ENCODE measurements at regions not wholly inside any gene's neighbourhood (a gene's known extent, or its start where the extent isn't known, plus 50 kb on each side); places are given as distances from the start of the nearest gene placed in this dataset.

- peaks cover 0 to 3% of the 10 kb centered on the region in 2 donors for H3K9me3 Mint-ChIP-seq
- ATAC-seq (replicated peaks in 1 of 2) = no peak
- peaks cover 7% of the 10 kb centered on the region for H3K27me3 Mint-ChIP-seq (ENCODE audit: low read depth)
- DNase-seq = no peak
- no peak overlapping the region for H3K4me3 Mint-ChIP-seq
- no peaks in the 10 kb centered on the region for H3K4me1 Mint-ChIP-seq (ENCODE audit: low read depth)
- no peak overlapping the region for H3K27ac Mint-ChIP-seq
- H3K36me3 Mint-ChIP-seq (ENCODE audit: insufficient read depth in 2 of 2) = no peaks in the 10 kb centered on the region
These were observed 322.6 kb upstream of the NECTIN3 start for GRCh38 chr3:110749006-110749405.

- no peak overlapping the region for H3K27ac Mint-ChIP-seq
- H3K36me3 Mint-ChIP-seq (ENCODE audit: insufficient read depth in 2 of 2) = no peaks in the 10 kb centered on the region
- H3K27me3 Mint-ChIP-seq (ENCODE audit: low read depth) = peaks cover 7% of the 10 kb centered on the region
- peaks cover 0 to 3% of the 10 kb centered on the region in 2 donors for H3K9me3 Mint-ChIP-seq
- ATAC-seq (replicated peaks in 1 of 2) (no peak), DNase-seq (no peak)
- no peaks in the 10 kb centered on the region for H3K4me1 Mint-ChIP-seq (ENCODE audit: low read depth)
- H3K4me3 Mint-ChIP-seq = no peak overlapping the region
These were observed 321.4 kb upstream of the NECTIN3 start for GRCh38 chr3:110750201-110750600.

- Mint-ChIP-seq H3K36me3 (ENCODE audit: insufficient read depth in 2 of 2) (no peaks in the 10 kb centered on the region), H3K27ac (no peak overlapping the region), H3K9me3 (no peaks in the 10 kb centered on the region), H3K4me1 (ENCODE audit: low read depth) (no peaks in the 10 kb centered on the region), H3K27me3 (ENCODE audit: low read depth) (peaks cover 7% of the 10 kb centered on the region), H3K4me3 (no peak overlapping the region)
- DNase-seq = no peak
- ATAC-seq (replicated peaks in 1 of 2) = no peak
These were observed 319.3 kb upstream of the NECTIN3 start for GRCh38 chr3:110752307-110752706.

DNA sequence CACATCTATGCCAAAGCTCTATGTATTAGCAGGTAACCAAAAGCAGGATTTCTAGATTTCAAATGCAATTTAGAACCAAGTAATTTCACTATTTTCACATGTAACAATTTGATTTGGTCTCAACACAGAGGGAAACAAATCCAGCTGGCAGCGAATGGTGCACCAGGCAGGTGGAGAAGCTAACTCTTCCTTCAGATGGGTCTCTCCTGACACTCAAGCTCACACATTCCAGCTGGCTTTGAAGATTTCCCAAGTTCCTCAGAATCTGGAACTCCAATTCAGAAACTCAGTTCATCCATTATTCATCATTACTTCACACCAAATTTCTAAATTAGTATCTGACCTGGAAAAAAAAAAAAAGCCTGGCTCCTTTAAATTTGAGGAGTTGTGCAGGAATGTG, 318.1 kb upstream of the NECTIN3 start:
- Mint-ChIP-seq H3K9me3 (no peaks in the 10 kb centered on the region), H3K27me3 (ENCODE audit: low read depth) (peaks cover 7% of the 10 kb centered on the region), H3K27ac (no peak overlapping the region), H3K36me3 (ENCODE audit: insufficient read depth in 2 of 2) (no peaks in the 10 kb centered on the region), H3K4me1 (ENCODE audit: low read depth) (no peaks in the 10 kb centered on the region), H3K4me3 (no peak overlapping the region)
- ATAC-seq (replicated peaks in 1 of 2) = no peak
- no peak for DNase-seq

GRCh38 chr3:110754212-110754916, 317.3 kb upstream of the NECTIN3 start:
- H3K27me3 Mint-ChIP-seq (ENCODE audit: low read depth) = peaks cover 7% of the 10 kb centered on the region

GRCh38 chr3:110755345-110755744, 316.3 kb upstream of the NECTIN3 start:
- Mint-ChIP-seq H3K4me1 (ENCODE audit: low read depth) (no peaks in the 10 kb centered on the region), H3K27ac (no peak overlapping the region), H3K9me3 (peaks cover 0 to 1% of the 10 kb centered on the region in 2 donors), H3K36me3 (ENCODE audit: insufficient read depth in 2 of 2) (no peaks in the 10 kb centered on the region), H3K27me3 (ENCODE audit: low read depth) (peaks cover 7% of the 10 kb centered on the region), H3K4me3 (no peak overlapping the region)
- ATAC-seq (replicated peaks in 1 of 2) (no peak), DNase-seq (no peak)

More at GRCh38 chr3:110754212-110754916, 317.3 kb upstream of the NECTIN3 start:
- Mint-ChIP-seq H3K4me1 (ENCODE audit: low read depth) (no peaks in the 10 kb centered on the region), H3K27ac (no peak overlapping the region), H3K9me3 (no peaks in the 10 kb centered on the region), H3K36me3 (ENCODE audit: insufficient read depth in 2 of 2) (no peaks in the 10 kb centered on the region), H3K4me3 (no peak overlapping the region)
- ATAC-seq (replicated peaks in 1 of 2) (no peak), DNase-seq (no peak)

DNA sequence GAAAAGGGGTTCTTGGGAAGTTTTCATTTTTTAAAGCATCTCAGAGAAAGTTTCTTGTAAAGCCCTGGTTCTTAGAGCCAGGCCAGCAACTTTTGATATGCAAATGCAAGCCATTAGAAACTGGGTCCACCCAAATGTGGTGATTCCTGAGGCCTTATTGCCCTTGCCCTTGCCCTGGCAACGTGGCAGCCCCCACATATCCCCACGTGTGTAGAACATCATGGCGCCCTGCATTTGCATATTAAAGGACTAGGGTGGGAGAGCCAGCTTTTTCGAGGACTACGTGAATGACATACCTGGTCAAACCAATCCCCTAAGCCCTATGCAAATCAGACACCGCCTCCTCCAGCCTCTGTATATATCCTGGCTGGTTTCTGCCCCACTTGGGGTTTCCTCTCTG, 314.9 kb upstream of the NECTIN3 start:
- DNase-seq = no peak
- ATAC-seq (replicated peaks in 1 of 2) = no peak
- peaks cover 7% of the 10 kb centered on the region for H3K27me3 Mint-ChIP-seq (ENCODE audit: low read depth)

DNA sequence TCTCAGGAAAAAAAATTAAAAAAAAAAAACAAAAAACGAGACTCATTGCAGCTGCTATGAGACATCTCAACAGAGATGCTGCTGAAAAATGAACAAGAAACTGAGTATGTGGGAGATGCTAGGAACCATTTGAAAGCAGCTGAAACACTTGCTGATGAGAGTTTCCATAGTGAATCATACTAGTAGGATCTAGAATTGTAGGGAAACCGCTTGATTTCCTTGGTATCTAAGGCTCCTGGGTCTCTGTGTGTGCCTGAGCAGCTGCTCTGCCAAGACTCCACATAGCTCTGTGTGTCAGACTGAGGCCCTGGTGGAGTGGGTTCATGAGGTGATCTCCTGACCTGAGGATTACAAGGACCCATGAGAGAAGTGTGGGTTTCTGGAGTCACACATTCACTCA, 313.4 kb upstream of the NECTIN3 start:
- H3K27ac Mint-ChIP-seq = no peak overlapping the region
- peaks cover 0 to 1% of the 10 kb centered on the region in 2 donors for H3K9me3 Mint-ChIP-seq
- ATAC-seq (replicated peaks in 1 of 2) (peak in 1 of 2 donors; percentile 23), DNase-seq (no peak)
- H3K27me3 Mint-ChIP-seq (ENCODE audit: low read depth) = peaks cover 2% of the 10 kb centered on the region
- H3K4me1 Mint-ChIP-seq (ENCODE audit: low read depth) = no peaks in the 10 kb centered on the region
- no peak overlapping the region for H3K4me3 Mint-ChIP-seq
- H3K36me3 Mint-ChIP-seq (ENCODE audit: insufficient read depth in 2 of 2) = no peaks in the 10 kb centered on the region

More for the DNA sequence above, 314.9 kb upstream of the NECTIN3 start:
- H3K4me1 Mint-ChIP-seq (ENCODE audit: low read depth) = no peaks in the 10 kb centered on the region
- H3K36me3 Mint-ChIP-seq (ENCODE audit: insufficient read depth in 2 of 2) = no peaks in the 10 kb centered on the region
- H3K27ac Mint-ChIP-seq = no peak overlapping the region
- H3K9me3 Mint-ChIP-seq = peaks cover 0 to 1% of the 10 kb centered on the region in 2 donors
- H3K4me3 Mint-ChIP-seq = no peak overlapping the region

DNA sequence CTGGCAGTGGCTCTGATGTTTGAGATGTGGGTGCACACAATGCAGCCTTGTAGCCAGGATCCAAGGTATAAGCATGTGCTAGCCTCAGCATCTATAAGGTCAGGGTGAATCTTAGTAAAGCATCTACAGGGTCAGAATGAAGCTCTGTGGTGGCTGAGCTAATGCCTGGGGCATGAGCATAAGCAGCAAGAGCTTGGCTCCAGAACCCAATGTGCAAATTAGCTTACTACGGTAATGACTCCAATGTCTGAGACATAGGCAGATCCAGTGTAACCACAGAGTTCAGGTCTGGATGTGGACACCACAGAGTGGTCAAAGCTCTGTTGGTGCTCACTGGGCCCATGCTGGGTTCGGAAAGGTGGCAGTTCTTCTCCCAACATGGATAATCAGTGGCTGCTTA, 304.5 kb upstream of the NECTIN3 start:
- peaks cover 18% of the 10 kb centered on the region for H3K27me3 Mint-ChIP-seq (ENCODE audit: low read depth)
- no peak overlapping the region for H3K27ac Mint-ChIP-seq
- DNase-seq = no peak
- no peaks in the 10 kb centered on the region for H3K4me1 Mint-ChIP-seq (ENCODE audit: low read depth)
- peaks cover 0 to 5% of the 10 kb centered on the region in 2 donors for H3K9me3 Mint-ChIP-seq
- no peak for ATAC-seq (replicated peaks in 1 of 2)
- no peak overlapping the region for H3K4me3 Mint-ChIP-seq
- H3K36me3 Mint-ChIP-seq (ENCODE audit: insufficient read depth in 2 of 2) = no peaks in the 10 kb centered on the region

DNA sequence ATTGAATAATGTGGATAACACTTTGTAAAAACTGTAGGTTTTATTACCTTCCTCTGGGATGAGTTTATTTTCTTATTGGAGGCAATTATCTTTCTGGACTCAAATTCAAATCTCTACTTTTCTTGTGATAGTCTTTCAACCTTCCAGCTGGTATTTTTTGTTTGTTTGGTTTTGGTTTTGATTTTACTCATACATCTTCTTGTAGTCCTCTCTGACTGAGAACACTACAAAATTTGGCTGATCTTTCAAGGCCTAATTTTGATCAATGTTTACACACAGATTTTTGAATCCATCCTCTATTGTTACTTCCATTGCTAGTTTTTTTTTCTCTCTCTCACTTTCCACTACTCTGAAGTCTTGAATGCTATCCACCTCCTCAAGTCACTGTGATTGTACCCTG, 303.8 kb upstream of the NECTIN3 start:
- Mint-ChIP-seq H3K4me1 (ENCODE audit: low read depth) (no peaks in the 10 kb centered on the region), H3K9me3 (peaks cover 0 to 5% of the 10 kb centered on the region in 2 donors), H3K4me3 (no peak overlapping the region), H3K27ac (no peak overlapping the region), H3K36me3 (ENCODE audit: insufficient read depth in 2 of 2) (no peaks in the 10 kb centered on the region), H3K27me3 (ENCODE audit: low read depth) (peaks cover 23% of the 10 kb centered on the region)
- DNase-seq (no peak), ATAC-seq (replicated peaks in 1 of 2) (no peak)

GRCh38 chr3:110773413-110773954, 298.1 kb upstream of the NECTIN3 start:
- ATAC-seq (replicated peaks in 1 of 2) = no peak
- Mint-ChIP-seq H3K27me3 (ENCODE audit: low read depth) (peaks cover 7% of the 10 kb centered on the region), H3K36me3 (ENCODE audit: insufficient read depth in 2 of 2) (no peaks in the 10 kb centered on the region), H3K9me3 (no peaks in the 10 kb centered on the region), H3K27ac (no peak overlapping the region), H3K4me3 (no peak overlapping the region), H3K4me1 (ENCODE audit: low read depth) (no peaks in the 10 kb centered on the region)
- DNase-seq = no peak

DNA sequence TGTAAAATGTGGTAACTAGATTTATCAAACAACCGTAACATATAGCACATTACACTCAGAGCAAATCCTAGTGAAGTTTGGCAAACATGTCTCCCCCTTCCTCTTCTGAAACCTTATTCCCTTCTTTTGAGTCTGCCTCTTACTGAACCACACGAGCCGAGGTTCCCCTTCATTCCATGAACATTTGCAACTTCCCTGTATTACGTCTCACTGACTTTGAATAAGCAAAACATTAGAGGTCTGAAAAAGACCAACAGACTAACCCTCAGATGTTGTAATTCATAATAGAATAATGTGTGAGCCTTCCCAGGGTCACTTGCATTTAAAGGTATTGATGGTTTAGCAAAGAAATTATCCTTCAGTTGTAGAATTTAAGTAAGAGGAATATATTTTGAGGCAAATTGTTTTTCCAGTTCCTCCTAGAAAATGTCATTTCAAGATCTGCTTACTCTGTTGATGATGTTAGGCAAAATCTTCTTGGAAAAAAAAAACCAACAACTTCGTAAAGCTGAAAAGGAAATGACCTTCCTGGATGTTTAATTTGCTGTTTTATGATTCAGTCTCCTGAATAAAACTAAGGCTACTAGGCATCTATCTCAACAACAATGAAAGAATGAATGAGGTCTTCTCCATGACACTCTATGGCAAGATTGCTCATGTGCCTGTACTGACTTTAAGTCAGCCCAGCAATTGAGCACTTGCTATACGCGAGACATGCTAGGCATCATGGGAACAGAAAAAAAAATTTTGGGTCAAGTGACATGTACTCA, 296.9 kb upstream of the NECTIN3 start:
- no peak for ATAC-seq (replicated peaks in 1 of 2)

DNA sequence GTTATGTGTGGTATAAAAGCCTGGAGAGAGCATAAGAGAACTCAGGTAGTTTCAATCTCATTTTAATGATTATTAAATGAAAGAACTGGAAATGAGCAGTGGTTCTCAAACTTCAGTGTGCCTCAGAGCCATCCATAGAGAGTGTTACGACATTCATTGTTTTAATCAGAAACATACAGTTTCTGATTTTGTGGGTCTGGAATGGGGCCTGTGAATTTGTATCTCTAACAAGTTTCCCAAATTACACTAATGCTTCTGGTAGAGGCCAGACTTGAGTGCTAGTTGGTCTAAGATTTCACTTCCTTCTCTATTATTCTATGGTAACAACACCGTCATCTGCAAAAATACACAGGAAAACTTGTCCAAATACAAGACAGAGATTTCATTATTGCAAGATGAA, 292.0 kb upstream of the NECTIN3 start:
- Mint-ChIP-seq H3K36me3 (ENCODE audit: insufficient read depth in 2 of 2) (no peaks in the 10 kb centered on the region), H3K27me3 (ENCODE audit: low read depth) (no peaks in the 10 kb centered on the region)
- no peak for ATAC-seq (replicated peaks in 1 of 2)

More for the DNA sequence above, 296.9 kb upstream of the NECTIN3 start:
- Mint-ChIP-seq H3K27me3 (ENCODE audit: low read depth) (peaks cover 7% of the 10 kb centered on the region), H3K4me1 (ENCODE audit: low read depth) (no peaks in the 10 kb centered on the region), H3K4me3 (no peak overlapping the region), H3K27ac (no peak overlapping the region), H3K9me3 (no peaks in the 10 kb centered on the region), H3K36me3 (ENCODE audit: insufficient read depth in 2 of 2) (no peaks in the 10 kb centered on the region)
- no peak for DNase-seq

More for the DNA sequence above, 292.0 kb upstream of the NECTIN3 start:
- no peak overlapping the region for H3K27ac Mint-ChIP-seq
- no peaks in the 10 kb centered on the region for H3K9me3 Mint-ChIP-seq
- H3K4me3 Mint-ChIP-seq = no peak overlapping the region
- H3K4me1 Mint-ChIP-seq (ENCODE audit: low read depth) = no peaks in the 10 kb centered on the region
- DNase-seq = no peak

Data from activated T-cell treated with anti-CD3 and anti-CD28 coated beads, Interleukin-2, amount 50 U/mL, for 72 hours (primary cell).